ENCODE measurements at regions not wholly inside any gene's neighbourhood (a gene's known extent, or its start where the extent isn't known, plus 50 kb on each side); places are given as distances from the start of the nearest gene placed in this dataset.

DNA sequence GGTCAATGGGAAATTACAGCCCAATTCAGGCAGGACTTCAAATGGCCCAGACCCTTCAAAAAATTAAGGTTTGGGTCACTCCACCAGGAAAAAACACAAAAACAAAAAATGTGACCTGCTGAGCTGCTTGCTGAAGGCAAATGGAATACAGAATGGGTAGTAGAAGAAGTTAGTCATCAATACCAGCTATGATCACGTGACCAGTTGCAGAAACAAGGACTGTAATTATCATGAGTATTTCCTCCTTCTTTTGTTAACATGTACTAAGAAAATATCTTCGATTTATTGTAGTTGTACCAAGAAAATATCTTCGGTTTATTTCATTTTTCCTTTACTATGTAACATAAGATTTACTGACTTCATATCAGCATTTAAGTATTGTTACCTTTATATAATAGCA is 1183.6 kb downstream of the CDH8 start:
- H3K27me3 ChIP-seq (ENCODE audit: control insufficient read depth in 2 of 2, insufficient read depth in 2 of 2, low read length in 2 of 2): no peaks in the 10 kb centered on the region
- no peak for FAIRE-seq
- CTCF ChIA-PET (ENCODE audit: low intra/inter-chr PET ratio): no interaction called here
- H3K27ac ChIP-seq (ENCODE audit: extremely low read depth, low read depth, low read length): no peak overlapping the region
- BruUV-seq (replicated peaks): no TSS peak
- H3K4me2 ChIP-seq (ENCODE audit: insufficient read depth, low read length): no peak overlapping the region
- WGBS (ENCODE audit: insufficient coverage, low coverage, missing lambda C conversion rate): 4% methylated on average over 3 of the region's 3 CpGs
- H3K9me3 ChIP-seq (replicated peaks; ENCODE audit: control insufficient read depth, insufficient read depth, low read depth, low read length): no peaks in the 10 kb centered on the region
- no peaks in the 10 kb centered on the region for H3K4me1 ChIP-seq (replicated peaks in 1 of 2; ENCODE audit: control insufficient read depth in 2 of 2, insufficient read depth in 2 of 2, low read length in 2 of 2)
- no peak overlapping the region for H3K9ac ChIP-seq (ENCODE audit: insufficient read depth in 1 of 2, low read depth in 2 of 2, low read length in 2 of 2)
- no peaks in the 10 kb centered on the region for H3K9me1 ChIP-seq (ENCODE audit: control insufficient read depth, insufficient read depth, low read length)
- intact Hi-C loops (cut with micrococcal nuclease) (no loop called here), in situ Hi-C loops (cut with MboI) (no loop called here)
- POLR2A ChIA-PET: no interaction called here
- H3K4me3 ChIP-seq: no peak overlapping the region
- H3K36me3 ChIP-seq (ENCODE audit: control insufficient read depth, insufficient read depth, low read length): no peaks in the 10 kb centered on the region
- H2AFZ ChIP-seq (ENCODE audit: low read depth, low read length): no peak overlapping the region
- DNase-seq (ENCODE audit: extremely low read depth in 1 of 4, low spot score in 3 of 4): no peak
- H4K20me1 ChIP-seq (replicated peaks; ENCODE audit: control insufficient read depth, insufficient read depth, low read length): no peaks in the 10 kb centered on the region
- no peak for ATAC-seq
- no peaks in the 10 kb centered on the region for H3K79me2 ChIP-seq (ENCODE audit: control insufficient read depth, insufficient read depth, low read length)
- TF ChIP-seq, protein P1, sequence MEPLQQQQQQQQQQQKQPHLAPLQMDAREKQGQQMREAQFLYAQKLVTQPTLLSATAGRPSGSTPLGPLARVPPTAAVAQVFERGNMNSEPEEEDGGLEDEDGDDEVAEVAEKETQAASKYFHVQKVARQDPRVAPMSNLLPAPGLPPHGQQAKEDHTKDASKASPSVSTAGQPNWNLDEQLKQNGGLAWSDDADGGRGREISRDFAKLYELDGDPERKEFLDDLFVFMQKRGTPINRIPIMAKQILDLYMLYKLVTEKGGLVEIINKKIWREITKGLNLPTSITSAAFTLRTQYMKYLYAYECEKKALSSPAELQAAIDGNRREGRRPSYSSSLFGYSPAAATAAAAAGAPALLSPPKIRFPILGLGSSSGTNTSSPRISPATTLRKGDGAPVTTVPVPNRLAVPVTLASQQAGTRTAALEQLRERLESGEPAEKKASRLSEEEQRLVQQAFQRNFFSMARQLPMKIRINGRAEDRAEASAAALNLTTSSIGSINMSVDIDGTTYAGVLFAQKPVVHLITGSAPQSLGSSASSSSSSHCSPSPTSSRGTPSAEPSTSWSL (CRISPR knock-in tag; IDR thresholded peaks at IDR 0.05; ENCODE audit: borderline replicate concordance): no peak
- no peak for TF ChIP-seq CHD4 (IDR thresholded peaks at IDR 0.05; ENCODE audit: insufficient read depth, insufficient replicate concordance, low read depth, low read length, poor library complexity, severe bottlenecking)
- TF ChIP-seq, protein P2, sequence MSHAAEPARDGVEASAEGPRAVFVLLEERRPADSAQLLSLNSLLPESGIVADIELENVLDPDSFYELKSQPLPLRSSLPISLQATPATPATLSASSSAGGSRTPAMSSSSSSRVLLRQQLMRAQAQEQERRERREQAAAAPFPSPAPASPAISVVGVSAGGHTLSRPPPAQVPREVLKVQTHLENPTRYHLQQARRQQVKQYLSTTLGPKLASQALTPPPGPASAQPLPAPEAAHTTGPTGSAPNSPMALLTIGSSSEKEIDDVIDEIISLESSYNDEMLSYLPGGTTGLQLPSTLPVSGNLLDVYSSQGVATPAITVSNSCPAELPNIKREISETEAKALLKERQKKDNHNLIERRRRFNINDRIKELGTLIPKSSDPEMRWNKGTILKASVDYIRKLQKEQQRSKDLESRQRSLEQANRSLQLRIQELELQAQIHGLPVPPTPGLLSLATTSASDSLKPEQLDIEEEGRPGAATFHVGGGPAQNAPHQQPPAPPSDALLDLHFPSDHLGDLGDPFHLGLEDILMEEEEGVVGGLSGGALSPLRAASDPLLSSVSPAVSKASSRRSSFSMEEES (CRISPR knock-in tag; IDR thresholded peaks at IDR 0.05): peak; percentile 88
